Bronchial epithelial cell (primary cell): ENCODE measurements at regions not wholly inside any gene's neighbourhood (a gene's known extent, or its start where the extent isn't known, plus 50 kb on each side); places are given as distances from the start of the nearest gene placed in this dataset.

ENCODE experiments used
- DNase-seq: peaks from one replicate; pipeline ENCODE4 v3.0.0-alpha.2; 2010; ENCODE audit warnings: low read depth
- FAIRE-seq: peaks from 2 replicates; lab custom pipeline; 2011; peaks lifted over from hg19 to GRCh38; lab: Jason Lieb, UNC
- H3K27me3 ChIP-seq: 2 replicates; pipeline ENCODE4 v1.5.1; 2011; ENCODE audit warnings: low read length; ENCODE audit not compliant: control insufficient read depth, insufficient read depth
- H3K36me3 ChIP-seq: 2 replicates; pipeline ENCODE4 v1.5.1; 2011; ENCODE audit warnings: low read length; ENCODE audit not compliant: control insufficient read depth, insufficient read depth
- H3K4me3 ChIP-seq: 2 replicates; pipeline ENCODE4 v1.5.1; 2011; ENCODE audit warnings: mild to moderate bottlenecking, low read depth, low read length, control low read depth
- TF ChIP-seq, protein P1 (sequence below): IDR thresholded peaks from 2 replicates; pipeline ENCODE4 v1.5.1; 2011; ENCODE audit warnings: mild to moderate bottlenecking, moderate library complexity, low read length, control low read depth, inconsistent platforms; ENCODE audit not compliant: insufficient read depth, severe bottlenecking

DNA sequence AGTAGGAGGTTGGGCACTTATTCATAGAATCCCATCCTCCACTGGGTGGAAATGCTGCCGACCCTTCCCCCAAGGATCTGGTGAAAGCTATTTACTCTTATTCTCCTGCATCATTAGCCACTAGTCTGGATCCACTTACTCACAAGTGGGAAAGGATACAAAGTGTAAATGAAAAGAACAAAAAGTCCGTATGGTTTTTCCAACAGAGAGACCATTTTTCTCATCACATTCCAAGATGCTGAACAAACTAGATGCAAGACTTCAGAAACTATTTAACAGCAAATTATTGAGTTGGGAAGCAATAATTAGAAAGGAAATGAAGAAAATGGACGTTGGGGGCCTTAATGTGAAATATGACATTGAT, 242.4 kb upstream of the GLI3 start:
- no peaks in the 10 kb centered on the region for H3K27me3 ChIP-seq
- FAIRE-seq (no peak), DNase-seq (no peak)
- no peaks in the 10 kb centered on the region for H3K36me3 ChIP-seq
- TF ChIP-seq, protein P1, sequence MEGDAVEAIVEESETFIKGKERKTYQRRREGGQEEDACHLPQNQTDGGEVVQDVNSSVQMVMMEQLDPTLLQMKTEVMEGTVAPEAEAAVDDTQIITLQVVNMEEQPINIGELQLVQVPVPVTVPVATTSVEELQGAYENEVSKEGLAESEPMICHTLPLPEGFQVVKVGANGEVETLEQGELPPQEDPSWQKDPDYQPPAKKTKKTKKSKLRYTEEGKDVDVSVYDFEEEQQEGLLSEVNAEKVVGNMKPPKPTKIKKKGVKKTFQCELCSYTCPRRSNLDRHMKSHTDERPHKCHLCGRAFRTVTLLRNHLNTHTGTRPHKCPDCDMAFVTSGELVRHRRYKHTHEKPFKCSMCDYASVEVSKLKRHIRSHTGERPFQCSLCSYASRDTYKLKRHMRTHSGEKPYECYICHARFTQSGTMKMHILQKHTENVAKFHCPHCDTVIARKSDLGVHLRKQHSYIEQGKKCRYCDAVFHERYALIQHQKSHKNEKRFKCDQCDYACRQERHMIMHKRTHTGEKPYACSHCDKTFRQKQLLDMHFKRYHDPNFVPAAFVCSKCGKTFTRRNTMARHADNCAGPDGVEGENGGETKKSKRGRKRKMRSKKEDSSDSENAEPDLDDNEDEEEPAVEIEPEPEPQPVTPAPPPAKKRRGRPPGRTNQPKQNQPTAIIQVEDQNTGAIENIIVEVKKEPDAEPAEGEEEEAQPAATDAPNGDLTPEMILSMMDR: no peak
- H3K4me3 ChIP-seq: no peak overlapping the region

DNA sequence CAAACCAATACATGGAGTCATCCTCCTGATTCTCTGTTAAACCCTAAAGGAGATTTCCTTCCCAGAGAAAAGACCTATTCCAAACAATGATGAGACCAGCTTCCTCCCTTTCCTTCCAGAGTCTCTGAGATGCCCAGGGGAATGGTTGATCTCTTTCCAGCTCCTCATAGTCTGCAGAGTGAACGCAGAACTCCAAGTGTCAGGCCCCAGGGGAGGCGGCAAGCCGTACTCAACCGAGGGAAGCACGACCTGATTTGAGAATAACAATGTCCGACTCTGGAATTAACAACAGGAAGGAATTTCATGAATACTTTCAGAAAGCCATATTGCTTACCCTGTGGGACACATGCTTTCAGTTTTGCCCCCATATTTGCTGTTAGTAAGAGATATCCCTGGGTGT, 241.7 kb upstream of the GLI3 start:
- no peak overlapping the region for H3K4me3 ChIP-seq
- DNase-seq: no peak
- no peaks in the 10 kb centered on the region for H3K36me3 ChIP-seq
- FAIRE-seq: no peak
- no peaks in the 10 kb centered on the region for H3K27me3 ChIP-seq
- TF ChIP-seq, protein P1: no peak

DNA sequence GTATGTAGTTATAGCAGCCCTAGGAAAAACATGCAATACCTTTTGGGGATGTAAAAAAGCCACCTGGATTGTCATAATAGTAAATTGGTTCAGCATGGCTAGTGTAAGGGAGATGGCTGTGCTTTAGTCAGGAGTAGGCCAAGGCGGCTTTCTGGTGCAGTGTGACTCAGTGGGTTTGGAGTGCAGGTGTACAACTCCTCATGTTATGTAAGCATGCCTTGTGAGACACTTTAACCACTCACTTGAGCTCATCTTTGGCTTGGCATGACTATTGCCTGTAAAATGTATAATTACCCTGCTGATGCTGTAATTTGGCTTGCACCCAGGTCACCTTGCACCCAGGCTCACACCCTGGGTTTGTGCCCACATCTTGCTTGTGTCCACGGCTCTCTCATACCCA, 239.2 kb upstream of the GLI3 start:
- FAIRE-seq: peak; percentile 18
- TF ChIP-seq, protein P1: no peak
- peak; percentile 41 for DNase-seq
- Histone ChIP-seq H3K4me3 (no peak overlapping the region), H3K36me3 (no peaks in the 10 kb centered on the region), H3K27me3 (no peaks in the 10 kb centered on the region)

DNA sequence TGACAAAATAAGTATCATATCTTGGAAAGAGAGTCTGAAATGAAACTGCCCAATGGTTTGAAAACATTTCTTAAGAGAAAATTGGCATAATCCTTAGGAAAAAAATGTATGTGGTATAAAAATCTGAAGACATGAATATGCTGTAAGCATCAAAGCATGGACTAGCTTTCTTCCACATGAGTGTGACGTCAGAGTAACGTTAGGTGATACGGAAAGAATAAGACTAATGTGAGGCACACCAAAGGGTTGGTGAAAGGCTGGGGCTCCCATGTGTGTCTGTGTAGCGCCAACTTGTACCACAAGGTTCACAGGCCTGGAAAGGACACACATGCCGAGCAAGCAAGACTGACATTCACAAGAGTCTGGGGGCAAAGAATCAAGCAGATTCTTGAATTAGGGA, 238.1 kb upstream of the GLI3 start:
- Histone ChIP-seq H3K36me3 (no peaks in the 10 kb centered on the region), H3K27me3 (no peaks in the 10 kb centered on the region), H3K4me3 (no peak overlapping the region)
- FAIRE-seq: no peak
- DNase-seq: no peak
- TF ChIP-seq, protein P1: no peak

DNA sequence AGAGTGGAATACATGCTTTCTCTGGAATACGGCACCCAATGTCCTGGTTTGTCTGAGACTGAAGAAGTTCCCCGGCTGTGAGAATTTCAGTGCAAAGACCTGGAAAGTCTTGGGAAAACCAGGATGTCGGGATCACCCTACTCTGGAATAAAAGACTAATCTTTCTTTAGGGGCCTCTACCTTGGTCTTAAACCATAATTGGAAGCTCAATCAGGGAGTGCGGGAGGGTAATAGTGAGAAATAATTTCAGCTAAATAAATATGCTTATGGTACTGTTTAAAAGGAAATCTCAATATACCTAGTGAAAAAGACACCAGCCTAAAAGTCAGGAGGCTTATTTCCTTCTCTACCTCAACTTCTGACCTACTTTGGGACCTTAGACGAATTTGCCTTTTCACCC, 236.1 kb upstream of the GLI3 start:
- DNase-seq (no peak), FAIRE-seq (no peak)
- TF ChIP-seq, protein P1: no peak
- Histone ChIP-seq H3K4me3 (no peak overlapping the region), H3K36me3 (no peaks in the 10 kb centered on the region), H3K27me3 (peaks cover 2% of the 10 kb centered on the region)

DNA sequence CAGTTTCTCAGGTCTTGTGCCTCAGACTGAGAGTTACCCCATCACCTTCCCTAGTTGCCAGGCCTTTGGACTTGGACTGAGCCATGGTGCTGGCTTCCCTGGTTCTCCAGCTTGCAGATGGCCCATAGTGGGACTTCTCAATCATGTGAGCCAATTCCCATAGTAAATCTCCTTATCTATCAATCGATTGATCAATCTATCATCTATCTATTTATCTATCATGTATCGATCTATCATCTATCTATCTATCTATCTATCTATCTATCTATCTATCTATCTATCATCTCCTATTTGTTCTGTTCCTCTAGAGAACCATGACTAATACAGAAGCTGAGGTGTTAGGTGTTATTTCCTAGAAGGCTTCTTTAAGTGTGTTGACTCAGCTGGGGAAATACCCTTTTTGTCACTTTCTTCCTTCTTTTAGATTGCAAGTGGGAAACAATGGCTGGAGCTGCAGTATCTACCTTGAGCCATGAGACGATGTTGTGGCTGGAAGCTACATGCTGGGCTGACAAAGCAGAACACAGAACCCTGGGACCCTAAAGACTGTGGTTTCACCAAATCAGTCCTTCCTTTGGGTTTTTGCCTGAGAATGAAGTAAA, 234.7 kb upstream of the GLI3 start:
- peak; percentile 94 for DNase-seq
- Histone ChIP-seq H3K36me3 (no peaks in the 10 kb centered on the region), H3K4me3 (no peak overlapping the region), H3K27me3 (peaks cover 2% of the 10 kb centered on the region)
- FAIRE-seq: no peak
- TF ChIP-seq, protein P1: no peak
